Activated naive CD4-positive, alpha-beta T cell treated with anti-CD3 and anti-CD28 coated beads, Interleukin-2, amount 10 ng/mL, durations not matched to agents 7 days and 5 days (primary cell): ENCODE measurements at regions not wholly inside any gene's neighbourhood (a gene's known extent, or its start where the extent isn't known, plus 50 kb on each side); places are given as distances from the start of the nearest gene placed in this dataset.
"Not testable (repeated sequence)": the region's sequence is repeated elsewhere in the genome, so short reads cannot be mapped to it uniquely, and the experiment has no call there.

Experiments
- CTCF ChIA-PET: fragments of 350-600 bp; sonication (Branson Sonifier 250); formaldehyde crosslinking; loops from one replicate; lab custom pipeline; 2021; ENCODE audit warnings: antibody characterized with exemption; lab: Charles Lee
- DNase-seq: peaks from one replicate; pipeline ENCODE4 v3.0.0-alpha.2; 2020
- H3K27ac Mint-ChIP-seq: one replicate; pipeline ENCODE4 v1.8.0; 2021; ENCODE audit warnings: mild to moderate bottlenecking, moderate library complexity, mixed read lengths
- H3K27me3 Mint-ChIP-seq: one replicate; pipeline ENCODE4 v1.8.0; 2021; ENCODE audit warnings: mild to moderate bottlenecking, mixed read lengths
- H3K36me3 Mint-ChIP-seq: one replicate; pipeline ENCODE4 v1.8.0; 2021; ENCODE audit warnings: mixed read lengths
- H3K4me1 Mint-ChIP-seq: one replicate; pipeline ENCODE4 v1.8.0; 2021; ENCODE audit warnings: mixed read lengths
- H3K4me3 Mint-ChIP-seq: one replicate; pipeline ENCODE4 v1.8.0; 2021; ENCODE audit warnings: mild to moderate bottlenecking, moderate library complexity, mixed read lengths
- H3K9me3 Mint-ChIP-seq: one replicate; pipeline ENCODE4 v1.8.0; 2021; ENCODE audit warnings: mixed read lengths

- CTCF ChIA-PET = no interaction called here
- H3K9me3 Mint-ChIP-seq = no peaks in the 10 kb centered on the region
- H3K36me3 Mint-ChIP-seq = no peaks in the 10 kb centered on the region
Observed at GRCh38 chr3:11739706-11740105, 96.0 kb upstream of the VGLL4 start.

DNA sequence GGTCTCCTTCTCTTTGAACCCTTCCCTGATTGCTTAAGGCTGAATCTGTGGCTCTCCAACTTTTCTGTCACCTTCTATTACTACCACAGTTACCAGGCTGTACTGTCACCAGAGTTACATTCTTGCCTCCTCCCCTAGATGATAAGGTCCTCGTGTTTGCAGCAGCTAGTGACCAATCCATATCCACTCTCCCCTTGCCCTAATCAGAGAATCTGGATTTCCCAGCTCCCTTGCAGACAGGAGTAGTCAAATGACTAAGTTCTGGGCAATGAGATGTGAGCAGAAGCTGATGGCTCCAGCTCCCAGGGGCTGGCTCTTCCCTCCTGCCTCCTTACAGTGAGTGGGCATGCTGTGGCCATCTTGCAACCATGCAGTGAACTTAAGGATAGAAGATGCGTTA lies 95.4 kb upstream of the VGLL4 start:
- CTCF ChIA-PET = no interaction called here
- no peaks in the 10 kb centered on the region for H3K9me3 Mint-ChIP-seq
- H3K36me3 Mint-ChIP-seq = no peaks in the 10 kb centered on the region
- H3K4me1 Mint-ChIP-seq = no peaks in the 10 kb centered on the region
- peaks cover 16% of the 10 kb centered on the region for H3K27me3 Mint-ChIP-seq
- DNase-seq = no peak
- H3K27ac Mint-ChIP-seq = no peak overlapping the region
- no peak overlapping the region for H3K4me3 Mint-ChIP-seq

More at GRCh38 chr3:11739706-11740105, 96.0 kb upstream of the VGLL4 start:
- Mint-ChIP-seq H3K4me1 (no peaks in the 10 kb centered on the region), H3K27ac (no peak overlapping the region), H3K4me3 (no peak overlapping the region), H3K27me3 (peaks cover 15% of the 10 kb centered on the region)
- no peak for DNase-seq

- no peak overlapping the region for H3K27ac Mint-ChIP-seq
- no peak overlapping the region for H3K4me3 Mint-ChIP-seq
- CTCF ChIA-PET = no interaction called here
- peaks cover 18% of the 10 kb centered on the region for H3K27me3 Mint-ChIP-seq
- H3K4me1 Mint-ChIP-seq = no peaks in the 10 kb centered on the region
- no peaks in the 10 kb centered on the region for H3K36me3 Mint-ChIP-seq
- no peak for DNase-seq
- H3K9me3 Mint-ChIP-seq = no peaks in the 10 kb centered on the region
Observed at GRCh38 chr3:11737742-11738141, 94.0 kb upstream of the VGLL4 start.

DNA sequence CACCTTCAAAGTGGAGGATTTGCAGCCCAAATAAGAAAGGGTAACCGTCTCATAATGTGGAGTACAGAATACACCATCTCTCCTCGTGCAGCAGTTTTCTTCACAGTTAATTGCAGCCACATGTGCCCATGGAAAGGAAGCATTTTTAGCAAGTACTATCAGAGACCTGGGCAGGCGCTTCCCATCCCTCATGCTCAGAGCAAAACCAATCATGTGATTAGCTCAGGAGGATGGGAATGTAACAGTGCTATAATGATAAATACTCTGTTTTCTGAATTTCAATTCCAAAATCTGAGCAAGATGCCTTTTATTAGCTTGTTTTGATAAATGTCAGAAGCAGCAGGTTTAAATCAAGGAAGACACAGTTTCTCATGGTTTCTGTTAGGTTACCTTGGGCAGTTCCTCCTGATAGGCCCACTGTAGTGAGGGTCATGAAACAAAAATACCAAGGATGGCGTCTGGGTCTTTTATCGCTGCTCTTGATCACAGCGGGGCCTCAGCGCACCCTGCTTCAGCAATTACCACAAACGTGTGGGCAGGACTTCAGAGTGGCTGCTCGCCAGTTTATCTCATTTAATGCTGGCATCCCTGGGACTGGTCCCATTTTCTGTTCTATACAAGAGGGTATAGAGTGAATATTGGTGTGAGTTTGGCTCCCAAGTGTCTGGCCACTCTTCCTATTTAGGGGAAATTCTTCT lies 92.6 kb upstream of the VGLL4 start:
- DNase-seq = no peak
- Mint-ChIP-seq H3K27me3 (peaks cover 18% of the 10 kb centered on the region), H3K4me3 (no peak overlapping the region), H3K27ac (no peak overlapping the region), H3K36me3 (no peaks in the 10 kb centered on the region), H3K4me1 (no peaks in the 10 kb centered on the region), H3K9me3 (no peaks in the 10 kb centered on the region)
- CTCF ChIA-PET = no interaction called here

- DNase-seq = no peak
- CTCF ChIA-PET = no interaction called here
- no peak overlapping the region for H3K4me3 Mint-ChIP-seq
- H3K36me3 Mint-ChIP-seq = no peaks in the 10 kb centered on the region
- no peak overlapping the region for H3K27ac Mint-ChIP-seq
- peaks cover 18% of the 10 kb centered on the region for H3K27me3 Mint-ChIP-seq
- no peaks in the 10 kb centered on the region for H3K4me1 Mint-ChIP-seq
- H3K9me3 Mint-ChIP-seq = no peaks in the 10 kb centered on the region
Observed at GRCh38 chr3:11735638-11736037, 91.9 kb upstream of the VGLL4 start.

- H3K4me3 Mint-ChIP-seq, H3K4me1 Mint-ChIP-seq, H3K36me3 Mint-ChIP-seq, H3K27ac Mint-ChIP-seq, DNase-seq, CTCF ChIA-PET, H3K9me3 Mint-ChIP-seq: not testable (repeated sequence)
- peaks cover 18% of the 10 kb centered on the region for H3K27me3 Mint-ChIP-seq
Observed at GRCh38 chr3:11735111-11735510, 91.4 kb upstream of the VGLL4 start.

DNA sequence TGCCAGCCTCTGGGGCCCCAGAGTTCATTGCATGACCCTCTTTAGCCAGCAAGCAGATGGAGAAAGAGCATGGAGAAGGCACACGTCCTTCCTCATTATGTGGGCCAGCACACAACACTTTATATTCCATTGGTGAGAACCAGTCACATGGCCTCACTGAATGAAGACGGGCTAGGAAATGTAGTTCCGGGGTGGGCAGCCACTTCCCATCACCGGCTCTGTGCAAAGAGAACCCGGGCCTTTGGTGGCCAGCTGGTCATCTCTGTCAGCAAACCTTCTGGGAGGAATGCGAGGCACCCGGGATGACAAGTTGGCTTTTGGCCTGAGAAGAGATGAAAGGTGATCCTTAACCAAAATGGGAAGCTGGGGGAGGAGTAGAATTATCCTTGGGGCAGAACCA lies 90.2 kb upstream of the VGLL4 start:
- no peaks in the 10 kb centered on the region for H3K9me3 Mint-ChIP-seq
- H3K27me3 Mint-ChIP-seq = peaks cover 13% of the 10 kb centered on the region
- no peak overlapping the region for H3K27ac Mint-ChIP-seq
- H3K4me3 Mint-ChIP-seq = no peak overlapping the region
- CTCF ChIA-PET = no interaction called here
- DNase-seq = no peak
- H3K4me1 Mint-ChIP-seq = no peaks in the 10 kb centered on the region
- H3K36me3 Mint-ChIP-seq = no peaks in the 10 kb centered on the region

DNA sequence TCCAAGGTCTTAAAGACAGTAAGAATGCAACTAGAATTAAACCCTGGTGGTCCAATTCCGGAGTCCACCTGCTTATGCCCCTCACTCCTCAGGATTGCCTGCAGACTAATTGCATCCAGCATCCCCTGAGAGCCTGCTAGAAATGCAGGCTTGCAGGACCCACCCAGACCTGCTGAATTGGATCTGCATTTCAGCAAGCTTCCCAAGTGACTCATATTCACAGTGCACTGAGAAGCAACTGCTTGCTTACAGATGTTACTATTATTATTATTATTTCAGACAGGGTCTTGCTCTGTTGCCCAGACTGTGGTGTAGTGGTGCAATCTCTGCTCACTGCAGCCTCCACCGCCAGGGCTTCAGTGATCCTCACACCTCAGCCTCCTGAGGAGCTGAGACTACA lies 83.5 kb upstream of the VGLL4 start:
- no peaks in the 10 kb centered on the region for H3K36me3 Mint-ChIP-seq
- H3K27me3 Mint-ChIP-seq = peaks cover 21% of the 10 kb centered on the region
- H3K4me3 Mint-ChIP-seq = no peak overlapping the region
- CTCF ChIA-PET = no interaction called here
- no peak for DNase-seq
- H3K9me3 Mint-ChIP-seq = no peaks in the 10 kb centered on the region
- H3K4me1 Mint-ChIP-seq = peaks cover 3% of the 10 kb centered on the region
- H3K27ac Mint-ChIP-seq = no peak overlapping the region

- Mint-ChIP-seq H3K4me3 (no peak overlapping the region), H3K9me3 (no peaks in the 10 kb centered on the region), H3K4me1 (peaks cover 4% of the 10 kb centered on the region), H3K27ac (no peak overlapping the region), H3K27me3 (peaks cover 28% of the 10 kb centered on the region), H3K36me3 (no peaks in the 10 kb centered on the region)
- CTCF ChIA-PET = no interaction called here
- no peak for DNase-seq
Observed at GRCh38 chr3:11726146-11726545, 82.4 kb upstream of the VGLL4 start.

GRCh38 chr3:11725340-11725641 lies 81.6 kb upstream of the VGLL4 start:
- DNase-seq, CTCF ChIA-PET, H3K4me3 Mint-ChIP-seq, H3K9me3 Mint-ChIP-seq, H3K36me3 Mint-ChIP-seq, H3K27ac Mint-ChIP-seq: not testable (repeated sequence)
- Mint-ChIP-seq H3K4me1 (peaks cover 12% of the 10 kb centered on the region), H3K27me3 (peaks cover 36% of the 10 kb centered on the region)

DNA sequence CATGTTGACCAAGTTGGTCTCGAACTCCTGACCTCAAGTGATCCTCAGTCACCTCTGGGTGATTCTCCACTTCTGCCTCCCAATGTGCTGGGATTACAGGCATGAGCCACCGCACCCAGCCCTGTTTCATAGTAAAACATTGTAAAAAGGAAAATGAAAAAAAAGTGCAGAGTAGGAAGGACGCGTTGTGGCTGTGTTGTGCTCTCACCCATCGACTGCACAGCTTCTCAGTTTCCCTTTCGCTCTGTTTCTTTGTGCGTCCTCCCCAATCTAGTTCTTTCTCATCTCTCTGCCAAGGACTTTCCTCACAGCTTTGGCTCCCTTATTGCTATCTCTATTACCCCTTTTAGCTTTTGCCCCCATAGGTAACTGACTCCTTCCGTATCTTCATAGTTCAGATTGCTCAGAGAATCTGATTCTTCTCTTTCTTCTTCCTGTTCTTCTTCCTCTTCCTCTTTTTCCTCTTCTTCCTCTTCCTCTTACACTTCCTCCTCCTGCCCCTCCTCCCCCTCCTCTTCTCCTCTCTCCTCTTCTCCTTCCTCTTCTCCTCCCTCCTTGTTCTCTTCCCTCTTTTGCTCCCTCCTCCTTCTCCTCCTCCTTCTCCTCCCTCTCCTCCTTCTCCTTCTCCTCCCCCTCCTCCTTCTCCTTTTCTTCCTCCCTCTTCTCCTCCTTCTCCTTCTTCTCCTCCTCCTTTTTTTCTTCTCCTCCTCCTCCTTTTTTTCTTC lies 81.1 kb upstream of the VGLL4 start:
- Mint-ChIP-seq H3K4me1 (peaks cover 14% of the 10 kb centered on the region), H3K9me3 (no peaks in the 10 kb centered on the region), H3K27me3 (peaks cover 39% of the 10 kb centered on the region), H3K36me3 (no peaks in the 10 kb centered on the region), H3K4me3 (no peak overlapping the region), H3K27ac (no peak overlapping the region)
- no peak for DNase-seq
- CTCF ChIA-PET = no interaction called here

DNA sequence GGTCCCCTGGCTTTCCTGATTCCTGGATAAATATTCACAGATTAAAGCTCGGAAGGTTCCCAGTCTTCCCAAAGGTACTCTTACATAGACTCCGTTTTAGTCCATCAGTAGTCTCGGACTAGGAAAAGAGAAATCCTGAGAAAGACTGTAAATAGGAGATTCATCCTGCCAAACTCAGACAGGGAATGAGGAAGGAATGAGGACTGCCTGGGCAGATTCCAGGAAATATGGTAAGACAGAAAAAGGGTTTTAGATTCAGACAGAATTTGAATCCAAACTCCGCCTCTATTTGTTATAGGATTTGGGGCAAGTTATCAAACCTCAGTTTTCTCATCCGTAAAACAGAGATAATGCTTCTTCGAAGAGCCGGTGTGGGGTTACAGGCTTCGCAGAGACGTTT lies 77.8 kb upstream of the VGLL4 start:
- Mint-ChIP-seq H3K9me3 (no peaks in the 10 kb centered on the region), H3K27me3 (peaks cover 48% of the 10 kb centered on the region), H3K4me1 (peaks cover 25% of the 10 kb centered on the region), H3K27ac (no peak overlapping the region), H3K36me3 (no peaks in the 10 kb centered on the region), H3K4me3 (peak overlapping the region; percentile 76)
- DNase-seq = no peak
- CTCF ChIA-PET = no interaction called here

- H3K9me3 Mint-ChIP-seq = no peaks in the 10 kb centered on the region
Observed at GRCh38 chr3:11720917-11721411, 77.2 kb upstream of the VGLL4 start.

GRCh38 chr3:11720304-11720898 lies 76.7 kb upstream of the VGLL4 start:
- H3K4me1 Mint-ChIP-seq = peaks cover 25% of the 10 kb centered on the region
- peak; percentile 67 for DNase-seq
- CTCF ChIA-PET = no interaction called here
- H3K36me3 Mint-ChIP-seq = no peaks in the 10 kb centered on the region
- no peaks in the 10 kb centered on the region for H3K9me3 Mint-ChIP-seq
- H3K4me3 Mint-ChIP-seq = peak overlapping the region; percentile 76
- H3K27ac Mint-ChIP-seq = peak overlapping the region; percentile 69
- peaks cover 39% of the 10 kb centered on the region for H3K27me3 Mint-ChIP-seq

More at GRCh38 chr3:11720917-11721411, 77.2 kb upstream of the VGLL4 start:
- peak overlapping the region; percentile 76 for H3K4me3 Mint-ChIP-seq
- peak overlapping the region; percentile 69 for H3K27ac Mint-ChIP-seq
- DNase-seq = no peak
- H3K4me1 Mint-ChIP-seq = peaks cover 25% of the 10 kb centered on the region
- peaks cover 44% of the 10 kb centered on the region for H3K27me3 Mint-ChIP-seq
- CTCF ChIA-PET = no interaction called here
- no peaks in the 10 kb centered on the region for H3K36me3 Mint-ChIP-seq
